ENCODE measurements at regions not wholly inside any gene's neighbourhood (a gene's known extent, or its start where the extent isn't known, plus 50 kb on each side); places are given as distances from the start of the nearest gene placed in this dataset.

DNA sequence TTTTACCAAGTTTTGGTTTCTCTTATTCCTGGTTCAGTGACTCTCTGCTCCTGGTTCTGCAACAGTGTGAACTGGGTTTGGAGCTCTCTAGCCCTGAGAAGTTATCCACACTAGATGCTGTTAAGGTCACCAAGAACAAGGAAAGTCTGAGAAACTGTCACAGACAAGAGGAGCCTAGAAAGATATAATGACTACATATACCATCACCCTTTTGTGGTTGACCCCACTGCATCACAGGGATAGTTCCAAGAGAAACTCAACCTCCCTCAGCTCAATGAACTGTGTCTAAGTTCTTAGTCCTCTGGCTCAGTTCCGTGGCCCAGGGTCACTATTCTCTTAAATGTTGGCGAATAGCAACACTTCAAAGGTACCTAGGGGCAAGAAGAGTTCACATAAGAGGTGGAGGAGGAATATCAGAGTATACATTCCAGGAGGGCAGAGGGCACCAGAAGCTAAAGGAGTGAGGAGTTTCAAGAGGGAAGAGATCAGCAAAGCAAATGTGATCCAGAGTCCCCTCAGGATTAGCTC is 171.5 kb downstream of the BUB3 start:
- TF ChIP-seq EZH2 (IDR thresholded peaks at IDR 0.05; ENCODE audit: borderline replicate concordance, low read depth, low read length, severe bottlenecking), result no peak
- TF ChIP-seq, protein P1, sequence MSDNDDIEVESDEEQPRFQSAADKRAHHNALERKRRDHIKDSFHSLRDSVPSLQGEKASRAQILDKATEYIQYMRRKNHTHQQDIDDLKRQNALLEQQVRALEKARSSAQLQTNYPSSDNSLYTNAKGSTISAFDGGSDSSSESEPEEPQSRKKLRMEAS (IDR thresholded peaks at IDR 0.05; ENCODE audit: insufficient read depth, insufficient read length), result no peak
- no peak for TF ChIP-seq JUN (IDR thresholded peaks at IDR 0.05; ENCODE audit: borderline replicate concordance, insufficient read depth, insufficient read length, low read depth)
- TF ChIP-seq GATA2 (IDR thresholded peaks at IDR 0.05; ENCODE audit: insufficient read depth, insufficient read length, low read depth, low read length), result no peak
- no peak for TF ChIP-seq POLR2A (IDR thresholded peaks at IDR 0.05; ENCODE audit: low read depth, low read length)
- Histone ChIP-seq H3K4me3 (replicated peaks in 1 of 3; ENCODE audit: insufficient read depth in 1 of 3, low read depth in 1 of 3, low read length in 3 of 3) (no peak overlapping the region), H3K79me2 (ENCODE audit: control insufficient read depth, insufficient read depth, low read length) (no peaks in the 10 kb centered on the region), H3K27ac (ENCODE audit: insufficient read depth, low read depth, low read length) (no peak overlapping the region), H3K4me1 (ENCODE audit: control insufficient read depth, extremely low read depth, insufficient read depth, low read length) (no peaks in the 10 kb centered on the region), H3K4me2 (ENCODE audit: insufficient read depth, low read length) (no peak overlapping the region), H4K20me1 (replicated peaks; ENCODE audit: control insufficient read depth, extremely low read depth, insufficient read depth, low read length) (no peaks in the 10 kb centered on the region), H2AFZ (ENCODE audit: low read depth, low read length) (no peak overlapping the region), H3K9ac (replicated peaks; ENCODE audit: extremely low read depth, insufficient read depth, low read length) (no peak overlapping the region), H3K36me3 (ENCODE audit: control insufficient read depth in 2 of 2, extremely low read depth in 1 of 2, insufficient read depth in 2 of 2, low read length in 2 of 2) (no peaks in the 10 kb centered on the region), H3K9me3 (replicated peaks; ENCODE audit: control insufficient read depth, insufficient read depth, low read length) (no peaks in the 10 kb centered on the region), H3K9me1 (replicated peaks; ENCODE audit: control insufficient read depth, extremely low read depth, insufficient read depth, low read length) (no peaks in the 10 kb centered on the region), H3K27me3 (ENCODE audit: control insufficient read depth in 2 of 2, insufficient read depth in 2 of 2, low read length in 2 of 2) (no peaks in the 10 kb centered on the region)
- BruUV-seq (replicated peaks), result no TSS peak
- FAIRE-seq, result no peak
- dilution Hi-C loops (cut with MboI; ENCODE audit: extremely low pct_ligation_motif_present, low sequenced_read_pairs), result no loop called here
- ChIA-PET CTCF (no interaction called here), POLR2A (no interaction called here)
- intact Hi-C loops (cut with micrococcal nuclease), result no loop called here
- no peak for DNase-seq (ENCODE audit: low read depth, low spot score)

DNA sequence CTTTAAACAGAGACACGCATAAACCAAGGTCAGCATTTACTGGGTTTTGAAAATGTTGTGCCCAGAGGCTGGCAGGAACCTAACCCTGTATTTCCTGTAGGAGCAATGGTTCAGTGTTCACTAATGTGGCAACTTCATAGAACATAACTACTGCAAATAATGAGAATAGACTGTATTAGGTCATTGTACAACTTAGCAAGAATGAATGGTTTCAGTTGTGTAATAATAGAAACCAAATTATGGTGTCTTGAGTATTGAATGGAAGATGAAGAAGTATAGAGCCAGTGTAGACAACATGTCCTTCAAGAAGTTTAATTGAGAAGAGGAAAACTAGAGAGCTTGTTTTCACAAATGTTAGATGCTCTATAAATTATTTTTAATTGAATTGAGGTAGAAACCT is 172.5 kb downstream of the BUB3 start:
- CTCF ChIA-PET, result no interaction called here

More for the DNA sequence above, 172.5 kb downstream of the BUB3 start:
- POLR2A ChIA-PET, result no interaction called here
- no peak overlapping the region for H3K9ac ChIP-seq (replicated peaks; ENCODE audit: extremely low read depth, insufficient read depth, low read length)
- no peaks in the 10 kb centered on the region for H3K36me3 ChIP-seq (ENCODE audit: control insufficient read depth in 2 of 2, extremely low read depth in 1 of 2, insufficient read depth in 2 of 2, low read length in 2 of 2)
- H3K4me1 ChIP-seq (ENCODE audit: control insufficient read depth, extremely low read depth, insufficient read depth, low read length), result no peaks in the 10 kb centered on the region
- no peaks in the 10 kb centered on the region for H3K9me1 ChIP-seq (replicated peaks; ENCODE audit: control insufficient read depth, extremely low read depth, insufficient read depth, low read length)
- intact Hi-C loops (cut with micrococcal nuclease) (no loop called here), dilution Hi-C loops (cut with MboI; ENCODE audit: extremely low pct_ligation_motif_present, low sequenced_read_pairs) (no loop called here)
- no peak for FAIRE-seq
- TF ChIP-seq MYC (IDR thresholded peaks at IDR 0.05; ENCODE audit: low read depth, low read length), result no peak
- TF ChIP-seq, protein P2, sequence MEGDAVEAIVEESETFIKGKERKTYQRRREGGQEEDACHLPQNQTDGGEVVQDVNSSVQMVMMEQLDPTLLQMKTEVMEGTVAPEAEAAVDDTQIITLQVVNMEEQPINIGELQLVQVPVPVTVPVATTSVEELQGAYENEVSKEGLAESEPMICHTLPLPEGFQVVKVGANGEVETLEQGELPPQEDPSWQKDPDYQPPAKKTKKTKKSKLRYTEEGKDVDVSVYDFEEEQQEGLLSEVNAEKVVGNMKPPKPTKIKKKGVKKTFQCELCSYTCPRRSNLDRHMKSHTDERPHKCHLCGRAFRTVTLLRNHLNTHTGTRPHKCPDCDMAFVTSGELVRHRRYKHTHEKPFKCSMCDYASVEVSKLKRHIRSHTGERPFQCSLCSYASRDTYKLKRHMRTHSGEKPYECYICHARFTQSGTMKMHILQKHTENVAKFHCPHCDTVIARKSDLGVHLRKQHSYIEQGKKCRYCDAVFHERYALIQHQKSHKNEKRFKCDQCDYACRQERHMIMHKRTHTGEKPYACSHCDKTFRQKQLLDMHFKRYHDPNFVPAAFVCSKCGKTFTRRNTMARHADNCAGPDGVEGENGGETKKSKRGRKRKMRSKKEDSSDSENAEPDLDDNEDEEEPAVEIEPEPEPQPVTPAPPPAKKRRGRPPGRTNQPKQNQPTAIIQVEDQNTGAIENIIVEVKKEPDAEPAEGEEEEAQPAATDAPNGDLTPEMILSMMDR (IDR thresholded peaks at IDR 0.05; ENCODE audit: extremely low read depth in 1 of 2, insufficient read depth in 1 of 2, low read depth in 1 of 2, low read length in 2 of 2), result no peak
- TF ChIP-seq, protein P1 (IDR thresholded peaks at IDR 0.05; ENCODE audit: insufficient read depth, insufficient read length), result no peak
- no peak for TF ChIP-seq FOS (IDR thresholded peaks at IDR 0.05; ENCODE audit: borderline replicate concordance, insufficient read depth, low read length)
- no peak for TF ChIP-seq POLR2AphosphoS5 (IDR thresholded peaks at IDR 0.05; ENCODE audit: insufficient read depth, low read depth, low read length)
- TF ChIP-seq GATA2 (IDR thresholded peaks at IDR 0.05; ENCODE audit: insufficient read depth, insufficient read length, low read depth, low read length), result no peak
- no peak for TF ChIP-seq POLR2A (IDR thresholded peaks at IDR 0.05; ENCODE audit: low read depth, low read length)
- no peak for TF ChIP-seq JUN (IDR thresholded peaks at IDR 0.05; ENCODE audit: borderline replicate concordance, insufficient read depth, insufficient read length, low read depth)
- no peak for TF ChIP-seq EZH2 (IDR thresholded peaks at IDR 0.05; ENCODE audit: borderline replicate concordance, low read depth, low read length, severe bottlenecking)
- H3K79me2 ChIP-seq (ENCODE audit: control insufficient read depth, insufficient read depth, low read length), result no peaks in the 10 kb centered on the region
- H3K9me3 ChIP-seq (replicated peaks; ENCODE audit: control insufficient read depth, insufficient read depth, low read length), result no peaks in the 10 kb centered on the region
- no TSS peak for BruUV-seq (replicated peaks)
- no peak overlapping the region for H3K4me3 ChIP-seq (replicated peaks in 1 of 3; ENCODE audit: insufficient read depth in 1 of 3, low read depth in 1 of 3, low read length in 3 of 3)
- no peaks in the 10 kb centered on the region for H4K20me1 ChIP-seq (replicated peaks; ENCODE audit: control insufficient read depth, extremely low read depth, insufficient read depth, low read length)
- DNase-seq (ENCODE audit: low read depth, low spot score), result no peak
- H2AFZ ChIP-seq (ENCODE audit: low read depth, low read length), result no peak overlapping the region
- no peak overlapping the region for H3K27ac ChIP-seq (ENCODE audit: insufficient read depth, low read depth, low read length)
- H3K4me2 ChIP-seq (ENCODE audit: insufficient read depth, low read length), result no peak overlapping the region
- H3K27me3 ChIP-seq (ENCODE audit: control insufficient read depth in 2 of 2, insufficient read depth in 2 of 2, low read length in 2 of 2), result no peaks in the 10 kb centered on the region
